ENCODE measurements at regions not wholly inside any gene's neighbourhood (a gene's known extent, or its start where the extent isn't known, plus 50 kb on each side); places are given as distances from the start of the nearest gene placed in this dataset.

DNA sequence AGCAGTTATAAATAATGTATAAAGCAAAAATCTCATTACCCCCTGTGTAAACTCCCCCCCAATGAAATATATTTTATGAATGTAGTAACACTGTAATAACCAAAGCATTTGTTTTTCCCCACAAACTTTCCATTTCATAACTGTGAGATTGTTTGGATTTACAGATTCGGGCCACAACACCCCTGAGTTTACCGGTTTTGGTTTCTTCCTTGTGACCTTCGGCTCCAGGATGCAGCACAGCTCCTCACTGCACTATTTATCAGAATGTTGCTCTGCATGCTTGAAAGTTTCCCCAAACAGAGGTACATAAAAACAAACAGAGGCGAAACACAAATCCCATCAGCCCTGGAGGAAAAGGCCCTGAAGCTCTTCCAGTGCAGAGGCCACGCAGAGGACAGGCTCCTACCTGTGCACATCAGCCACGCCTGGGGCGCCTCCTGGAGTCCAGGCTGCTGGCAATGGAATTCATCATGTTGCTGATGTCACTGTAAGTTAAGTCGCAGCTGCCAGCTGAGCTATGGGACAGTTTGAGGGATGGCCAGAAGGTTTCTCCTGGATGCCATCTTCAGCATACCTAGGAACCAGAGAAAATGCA, 122.0 kb downstream of the LMO4 start:
- 72 to 83% methylated on average over 6 to 8 of the region's 8 CpGs for WGBS, 2 donors
- ATAC-seq (ENCODE audit: low FRiP score in 2 of 2) = no peak
- TF ChIP-seq, protein P1, sequence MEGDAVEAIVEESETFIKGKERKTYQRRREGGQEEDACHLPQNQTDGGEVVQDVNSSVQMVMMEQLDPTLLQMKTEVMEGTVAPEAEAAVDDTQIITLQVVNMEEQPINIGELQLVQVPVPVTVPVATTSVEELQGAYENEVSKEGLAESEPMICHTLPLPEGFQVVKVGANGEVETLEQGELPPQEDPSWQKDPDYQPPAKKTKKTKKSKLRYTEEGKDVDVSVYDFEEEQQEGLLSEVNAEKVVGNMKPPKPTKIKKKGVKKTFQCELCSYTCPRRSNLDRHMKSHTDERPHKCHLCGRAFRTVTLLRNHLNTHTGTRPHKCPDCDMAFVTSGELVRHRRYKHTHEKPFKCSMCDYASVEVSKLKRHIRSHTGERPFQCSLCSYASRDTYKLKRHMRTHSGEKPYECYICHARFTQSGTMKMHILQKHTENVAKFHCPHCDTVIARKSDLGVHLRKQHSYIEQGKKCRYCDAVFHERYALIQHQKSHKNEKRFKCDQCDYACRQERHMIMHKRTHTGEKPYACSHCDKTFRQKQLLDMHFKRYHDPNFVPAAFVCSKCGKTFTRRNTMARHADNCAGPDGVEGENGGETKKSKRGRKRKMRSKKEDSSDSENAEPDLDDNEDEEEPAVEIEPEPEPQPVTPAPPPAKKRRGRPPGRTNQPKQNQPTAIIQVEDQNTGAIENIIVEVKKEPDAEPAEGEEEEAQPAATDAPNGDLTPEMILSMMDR (IDR thresholded peaks at IDR 0.05) = no peak
- TF ChIP-seq POLR2AphosphoS5 (IDR thresholded peaks at IDR 0.05) = no peak
- TF ChIP-seq EP300 (IDR thresholded peaks at IDR 0.05) = no peak
- no peak for TF ChIP-seq POLR2A (IDR thresholded peaks at IDR 0.05)
- Histone ChIP-seq H3K4me1 (no peaks in the 10 kb centered on the region), H3K9me3 (no peaks in the 10 kb centered on the region), H3K4me3 (no peak overlapping the region), H3K27me3 (no peaks in the 10 kb centered on the region), H3K27ac (no peak overlapping the region), H3K36me3 (no peaks in the 10 kb centered on the region)
- DNase-seq = peak in 1 of 2 donors; percentile 32

GRCh38 chr1:87451229-87451920, 122.7 kb downstream of the LMO4 start:
- Histone ChIP-seq H3K36me3 (no peaks in the 10 kb centered on the region), H3K9me3 (no peaks in the 10 kb centered on the region), H3K27me3 (no peaks in the 10 kb centered on the region), H3K4me1 (no peaks in the 10 kb centered on the region), H3K4me3 (no peak overlapping the region), H3K27ac (no peak overlapping the region)
- ATAC-seq (ENCODE audit: low FRiP score in 2 of 2) (peak in 1 of 2 donors; percentile 80), DNase-seq (no peak)
- TF ChIP-seq POLR2AphosphoS5 (IDR thresholded peaks at IDR 0.05) = no peak
- TF ChIP-seq, protein P1 (IDR thresholded peaks at IDR 0.05) = no peak
- no peak for TF ChIP-seq EP300 (IDR thresholded peaks at IDR 0.05)
- no peak for TF ChIP-seq POLR2A (IDR thresholded peaks at IDR 0.05)
- WGBS, 2 donors = 82 to 84% methylated on average over 5 of the region's 5 CpGs

- no peaks in the 10 kb centered on the region for H3K4me1 ChIP-seq
- no peaks in the 10 kb centered on the region for H3K27me3 ChIP-seq
- DNase-seq = no peak
- no peak overlapping the region for H3K4me3 ChIP-seq
- no peaks in the 10 kb centered on the region for H3K36me3 ChIP-seq
- H3K9me3 ChIP-seq = no peaks in the 10 kb centered on the region
- no peak for ATAC-seq (ENCODE audit: low FRiP score in 2 of 2)
- no peak overlapping the region for H3K27ac ChIP-seq
- TF ChIP-seq, protein P1 (IDR thresholded peaks at IDR 0.05) = no peak
- TF ChIP-seq POLR2A (IDR thresholded peaks at IDR 0.05) = no peak
- TF ChIP-seq EP300 (IDR thresholded peaks at IDR 0.05) = no peak
- TF ChIP-seq POLR2AphosphoS5 (IDR thresholded peaks at IDR 0.05) = no peak
Observed at GRCh38 chr1:87452648-87453047, 124.0 kb downstream of the LMO4 start.

DNA sequence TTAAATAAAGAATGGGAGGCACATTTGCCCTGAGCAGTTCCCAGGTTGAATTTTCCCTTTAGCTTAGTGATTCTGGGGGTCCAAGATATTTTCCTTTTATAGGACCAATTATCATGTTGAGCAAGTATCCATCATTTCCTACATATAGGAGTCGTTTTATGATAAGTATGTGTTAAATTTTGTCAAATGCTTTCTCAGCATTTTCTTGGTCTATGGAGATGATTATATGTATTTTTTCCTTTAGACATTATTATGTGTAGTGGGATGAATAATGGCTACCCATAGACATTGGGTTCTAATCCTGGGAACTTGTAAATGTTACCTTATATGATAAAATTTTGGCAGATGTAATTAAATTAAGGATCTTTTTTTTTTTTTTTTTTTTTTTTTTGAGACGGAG, 128.7 kb downstream of the LMO4 start:
- no peak for DNase-seq
- Histone ChIP-seq H3K9me3 (no peaks in the 10 kb centered on the region), H3K27ac (no peak overlapping the region), H3K4me3 (no peak overlapping the region), H3K36me3 (no peaks in the 10 kb centered on the region), H3K4me1 (no peaks in the 10 kb centered on the region), H3K27me3 (no peaks in the 10 kb centered on the region)
- TF ChIP-seq EP300 (IDR thresholded peaks at IDR 0.05) (no peak), POLR2A (IDR thresholded peaks at IDR 0.05) (no peak), POLR2AphosphoS5 (IDR thresholded peaks at IDR 0.05) (no peak)
- TF ChIP-seq, protein P1 (IDR thresholded peaks at IDR 0.05) = no peak
- 82 to 85% methylated on average over 2 of the region's 2 CpGs for WGBS, 2 donors
- ATAC-seq (ENCODE audit: low FRiP score in 2 of 2) = no peak

- no peak for ATAC-seq (ENCODE audit: low FRiP score in 2 of 2)
- Histone ChIP-seq H3K27me3 (no peaks in the 10 kb centered on the region), H3K27ac (no peak overlapping the region), H3K4me3 (no peak overlapping the region), H3K36me3 (no peaks in the 10 kb centered on the region), H3K4me1 (no peaks in the 10 kb centered on the region), H3K9me3 (no peaks in the 10 kb centered on the region)
- WGBS, 2 donors = 78 to 86% methylated on average over 1 of the region's 1 CpG
- TF ChIP-seq, protein P1 (IDR thresholded peaks at IDR 0.05) = no peak
- TF ChIP-seq EP300 (IDR thresholded peaks at IDR 0.05) (no peak), POLR2AphosphoS5 (IDR thresholded peaks at IDR 0.05) (no peak), POLR2A (IDR thresholded peaks at IDR 0.05) (no peak)
- no peak for DNase-seq
Observed at GRCh38 chr1:87462894-87463293, 134.2 kb downstream of the LMO4 start.
